H9 (cell line): ENCODE measurements at regions not wholly inside any gene's neighbourhood (a gene's known extent, or its start where the extent isn't known, plus 50 kb on each side); places are given as distances from the start of the nearest gene placed in this dataset.

Experiments used
- DNase-seq: peaks from one replicate; pipeline ENCODE4 v3.0.0-alpha.2; 2017
- H2AFZ ChIP-seq: one replicate; pipeline ENCODE4 v1.6.1; 2013; ENCODE audit warnings: mild to moderate bottlenecking, low read length, control low read depth, moderate library complexity
- H2AK5ac ChIP-seq: 2 replicates; pipeline ENCODE4 v1.6.1; 2013; ENCODE audit warnings: low read length, control low read depth, mixed read lengths; ENCODE audit not compliant: insufficient read length
- H2BK120ac ChIP-seq: one replicate; pipeline ENCODE4 v1.6.1; 2013; ENCODE audit warnings: low read depth, mild to moderate bottlenecking, low read length, control low read depth, inconsistent platforms; ENCODE audit not compliant: poor library complexity, severe bottlenecking
- H2BK12ac ChIP-seq: 2 replicates; pipeline ENCODE4 v1.6.1; 2013; ENCODE audit warnings: low read length, control low read depth, mixed read lengths, low read depth; ENCODE audit not compliant: insufficient read length
- H2BK15ac ChIP-seq: 2 replicates; pipeline ENCODE4 v1.6.1; 2013; ENCODE audit warnings: low read depth, low read length, control low read depth
- H2BK20ac ChIP-seq: one replicate; pipeline ENCODE4 v1.6.1; 2013; ENCODE audit warnings: low read depth, mild to moderate bottlenecking, low read length, control low read depth, inconsistent platforms; ENCODE audit not compliant: poor library complexity, severe bottlenecking
- H2BK5ac ChIP-seq: 2 replicates; pipeline ENCODE4 v1.6.1; 2013; ENCODE audit warnings: low read length, control low read depth, mixed read lengths; ENCODE audit not compliant: insufficient read length
- H3K14ac ChIP-seq: 2 replicates; pipeline ENCODE4 v1.6.1; 2013; ENCODE audit warnings: low read length, control low read depth; ENCODE audit not compliant: insufficient read depth
- H3K18ac ChIP-seq: 2 replicates; pipeline ENCODE4 v1.6.1; 2013; ENCODE audit warnings: low read depth, mild to moderate bottlenecking, mixed read lengths, low read length, control low read depth; ENCODE audit not compliant: insufficient read length
- H3K23ac ChIP-seq: 2 replicates; pipeline ENCODE4 v1.6.1; 2013; ENCODE audit warnings: low read length, control low read depth, mixed read lengths, low read depth; ENCODE audit not compliant: insufficient read length
- H3K23me2 ChIP-seq: 2 replicates; pipeline ENCODE4 v1.6.1; 2013; ENCODE audit warnings: low read depth, mild to moderate bottlenecking, mixed read lengths, low read length, control low read depth; ENCODE audit not compliant: insufficient read length, poor library complexity, severe bottlenecking
- H3K27ac ChIP-seq: 2 replicates; pipeline ENCODE4 v1.5.1; 2013; ENCODE audit warnings: low read length, control low read depth, mixed read lengths, low read depth; ENCODE audit not compliant: insufficient read length
- H3K27me3 ChIP-seq: 2 replicates; pipeline ENCODE4 v1.6.1; 2013; ENCODE audit warnings: low read length, control low read depth, inconsistent platforms; ENCODE audit not compliant: insufficient read depth
- H3K4ac ChIP-seq: 2 replicates; pipeline ENCODE4 v1.6.1; 2013; ENCODE audit warnings: low read depth, mild to moderate bottlenecking, control low read depth, inconsistent platforms, low read length, moderate library complexity
- H3K4me1 ChIP-seq: 2 replicates; pipeline ENCODE4 v1.6.1; 2013; ENCODE audit warnings: low read length, control low read depth, inconsistent platforms; ENCODE audit not compliant: insufficient read depth
- H3K4me2 ChIP-seq: 2 replicates; pipeline ENCODE4 v1.6.1; 2013; ENCODE audit warnings: low read length, control low read depth, mixed read lengths; ENCODE audit not compliant: insufficient read length, insufficient read depth
- H3K56ac ChIP-seq: 2 replicates; pipeline ENCODE4 v1.6.1; 2013; ENCODE audit warnings: low read depth, mild to moderate bottlenecking, mixed read lengths, low read length, control low read depth; ENCODE audit not compliant: insufficient read length
- H3K79me1 ChIP-seq: 2 replicates; pipeline ENCODE4 v1.6.1; 2013; ENCODE audit warnings: low read depth, mild to moderate bottlenecking, moderate library complexity, low read length, control low read depth, inconsistent platforms; ENCODE audit not compliant: insufficient read depth, poor library complexity, severe bottlenecking
- H3K79me2 ChIP-seq: 2 replicates; pipeline ENCODE4 v1.6.1; 2013; ENCODE audit warnings: low read length, control low read depth, inconsistent platforms; ENCODE audit not compliant: insufficient read depth
- H3K9ac ChIP-seq: 2 replicates; pipeline ENCODE4 v1.6.1; 2013; ENCODE audit warnings: low read length, control low read depth, mixed read lengths; ENCODE audit not compliant: insufficient read length; ENCODE audit errors: extremely low read depth
- H3K9me3 ChIP-seq: one replicate; pipeline ENCODE4 v1.6.1; 2013; ENCODE audit warnings: low read depth, low read length, inconsistent platforms; ENCODE audit not compliant: control insufficient read depth
- H3T11ph ChIP-seq: one replicate; pipeline ENCODE4 v1.6.1; 2013; ENCODE audit warnings: mild to moderate bottlenecking, low read length, control low read depth, inconsistent platforms
- H4K20me1 ChIP-seq: one replicate; pipeline ENCODE4 v1.6.1; 2013; ENCODE audit not compliant: control insufficient read depth, insufficient read length, insufficient read depth
- H4K5ac ChIP-seq: 2 replicates; pipeline ENCODE4 v1.6.1; 2013; ENCODE audit warnings: low read depth, mild to moderate bottlenecking, mixed read lengths, low read length, control low read depth; ENCODE audit not compliant: insufficient read length
- H4K8ac ChIP-seq: replicated peaks from 2 replicates; pipeline ENCODE4 v1.6.1; 2013; ENCODE audit warnings: low read length, control low read depth, mixed read lengths, low read depth; ENCODE audit not compliant: insufficient read length
- H4K91ac ChIP-seq: 2 replicates; pipeline ENCODE4 v1.6.1; 2013; ENCODE audit warnings: low read depth, mild to moderate bottlenecking, moderate library complexity, mixed read lengths, low read length, control low read depth; ENCODE audit not compliant: insufficient read length
- H3K27ac Mint-ChIP-seq, 3 experiments: 2 replicates in 2 of 3; 3 replicates in 1 of 3; pipeline ENCODE4 v1.8.0; 2020 to 2021; ENCODE audit warnings: mixed read lengths in 3 of 3, mild to moderate bottlenecking in 1 of 3, moderate library complexity in 1 of 3
- H3K27me3 Mint-ChIP-seq: 2 replicates; pipeline ENCODE4 v1.8.0; 2021; ENCODE audit warnings: low read depth, mild to moderate bottlenecking, moderate library complexity, mixed read lengths
- H3K36me3 Mint-ChIP-seq, 3 experiments: 2 replicates in 2 of 3; 3 replicates in 1 of 3; pipeline ENCODE4 v1.8.0; 2020 to 2021; ENCODE audit warnings: low read depth in 3 of 3, mixed read lengths in 3 of 3; ENCODE audit not compliant: insufficient read depth in 1 of 3
- H3K4me1 Mint-ChIP-seq, 2 experiments: 2 replicates each; pipeline ENCODE4 v1.8.0; 2020; ENCODE audit warnings: mixed read lengths in 2 of 2
- H3K4me3 Mint-ChIP-seq, 2 experiments: 2 replicates in 1 of 2; 3 replicates in 1 of 2; pipeline ENCODE4 v1.8.0; 2020 to 2021; ENCODE audit warnings: mild to moderate bottlenecking in 2 of 2, mixed read lengths in 2 of 2, moderate library complexity in 1 of 2
- H3K9me3 Mint-ChIP-seq, 2 experiments: 2 replicates in 1 of 2; 3 replicates in 1 of 2; pipeline ENCODE4 v1.8.0; 2020; ENCODE audit warnings: mild to moderate bottlenecking in 2 of 2, mixed read lengths in 2 of 2, moderate library complexity in 1 of 2
- WGBS: extraction: QIAGEN DNeasy Blood & Tissue Kit; methylation state at CpG from one replicate; pipeline ENCODE4 v1.1.7; 2013; ENCODE audit warnings: missing lambda C conversion rate, low lambda C conversion rate, mixed read lengths; ENCODE audit not compliant: insufficient read length; ENCODE audit errors: extremely low coverage; 5-methylcytosine and 5-hydroxymethylcytosine counted together
- TF ChIP-seq, protein P1 (sequence below): fragments of 200-600 bp; sonication (generic); conservative IDR thresholded peaks from 3 replicates; pipeline ENCODE4 v1.8.0; 2021; ENCODE audit warnings: antibody characterized with exemption, mild to moderate bottlenecking

DNA sequence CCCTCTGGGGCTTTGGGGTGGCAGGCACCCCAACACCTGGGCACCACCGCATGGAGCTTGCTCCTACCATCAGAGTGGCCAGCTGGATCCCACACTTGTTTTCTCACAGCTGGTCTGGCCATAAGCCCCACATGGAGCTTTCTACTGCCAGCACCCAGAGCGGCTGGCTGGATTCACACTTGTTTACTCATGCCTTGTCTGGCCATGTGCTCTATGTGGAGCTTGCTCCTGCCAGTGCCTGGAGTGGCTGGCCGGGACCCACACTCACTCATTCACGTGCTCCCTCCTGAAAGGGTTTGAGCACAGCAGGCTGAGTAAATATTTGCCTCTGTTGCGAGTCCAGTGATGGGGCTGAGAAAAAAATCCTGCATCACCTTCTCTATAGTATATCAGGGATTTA, 487.0 kb downstream of the CD109 start:
- Histone ChIP-seq H2BK12ac (no peak overlapping the region), H3K56ac (no peak overlapping the region), H4K5ac (no peak overlapping the region), H4K20me1 (no peaks in the 10 kb centered on the region), H3K79me2 (no peaks in the 10 kb centered on the region), H2AK5ac (no peak overlapping the region), H3K4me2 (no peak overlapping the region), H3K9me3 (no peaks in the 10 kb centered on the region), H3K27ac (no peak overlapping the region), H3K9ac (no peak overlapping the region), H4K8ac (no peak overlapping the region), H3K79me1 (no peaks in the 10 kb centered on the region), H3K27me3 (no peaks in the 10 kb centered on the region), H3K4ac (no peak overlapping the region), H3K14ac (no peak overlapping the region), H4K91ac (no peak overlapping the region), H2AFZ (no peak overlapping the region), H3K4me1 (no peaks in the 10 kb centered on the region), H2BK5ac (no peak overlapping the region), H3K23ac (no peak overlapping the region), H3T11ph (no peak overlapping the region), H3K23me2 (no peaks in the 10 kb centered on the region), H2BK15ac (no peak overlapping the region), H2BK120ac (no peak overlapping the region), H3K18ac (no peak overlapping the region), H2BK20ac (no peak overlapping the region)
- Mint-ChIP-seq H3K4me1 (no peaks in the 10 kb centered on the region), H3K36me3 (0 out of 7 replicates have a peak, but pooled peaks cover 0 to 2% (median 0%) of the 10 kb centered on the region in 3 experiments), H3K9me3 (no peaks in the 10 kb centered on the region), H3K27me3 (no peaks in the 10 kb centered on the region), H3K4me3 (no peak overlapping the region), H3K27ac (no peak overlapping the region)
- no CpG with 5 or more reads among the region's 5 CpGs for WGBS
- TF ChIP-seq, protein P1, sequence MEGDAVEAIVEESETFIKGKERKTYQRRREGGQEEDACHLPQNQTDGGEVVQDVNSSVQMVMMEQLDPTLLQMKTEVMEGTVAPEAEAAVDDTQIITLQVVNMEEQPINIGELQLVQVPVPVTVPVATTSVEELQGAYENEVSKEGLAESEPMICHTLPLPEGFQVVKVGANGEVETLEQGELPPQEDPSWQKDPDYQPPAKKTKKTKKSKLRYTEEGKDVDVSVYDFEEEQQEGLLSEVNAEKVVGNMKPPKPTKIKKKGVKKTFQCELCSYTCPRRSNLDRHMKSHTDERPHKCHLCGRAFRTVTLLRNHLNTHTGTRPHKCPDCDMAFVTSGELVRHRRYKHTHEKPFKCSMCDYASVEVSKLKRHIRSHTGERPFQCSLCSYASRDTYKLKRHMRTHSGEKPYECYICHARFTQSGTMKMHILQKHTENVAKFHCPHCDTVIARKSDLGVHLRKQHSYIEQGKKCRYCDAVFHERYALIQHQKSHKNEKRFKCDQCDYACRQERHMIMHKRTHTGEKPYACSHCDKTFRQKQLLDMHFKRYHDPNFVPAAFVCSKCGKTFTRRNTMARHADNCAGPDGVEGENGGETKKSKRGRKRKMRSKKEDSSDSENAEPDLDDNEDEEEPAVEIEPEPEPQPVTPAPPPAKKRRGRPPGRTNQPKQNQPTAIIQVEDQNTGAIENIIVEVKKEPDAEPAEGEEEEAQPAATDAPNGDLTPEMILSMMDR: no peak
- no peak for DNase-seq
